Coronary artery (tissue), 2 donors: ENCODE measurements at regions not wholly inside any gene's neighbourhood (a gene's known extent, or its start where the extent isn't known, plus 50 kb on each side); places are given as distances from the start of the nearest gene placed in this dataset.
A peak's percentile ranks its signal among the peaks of the same experiment; 100 is the strongest.

Experiments used
- DNase-seq: peaks from one replicate; pipeline ENCODE4 v3.0.0-alpha.2; 2017; ENCODE audit warnings: low spot score
- H3K27ac ChIP-seq, 2 donors: fragments of 200-600 bp; sonication (generic); one replicate each; pipeline ENCODE4 v1.5.1; 2016 to 2019
- H3K4me3 ChIP-seq: fragments of 200-600 bp; sonication (generic); 2 replicates; pipeline ENCODE4 v1.5.1; 2016; ENCODE audit warnings: mild to moderate bottlenecking, moderate library complexity
- TF ChIP-seq, protein P1 (sequence below): fragments of 200-600 bp; sonication (generic); IDR thresholded peaks from one replicate; pipeline ENCODE4 v1.5.1; 2019; ENCODE audit warnings: antibody characterized with exemption

- no peak for DNase-seq
- Histone ChIP-seq H3K27ac (no peak overlapping the region), H3K4me3 (no peak overlapping the region)
- TF ChIP-seq, protein P1, sequence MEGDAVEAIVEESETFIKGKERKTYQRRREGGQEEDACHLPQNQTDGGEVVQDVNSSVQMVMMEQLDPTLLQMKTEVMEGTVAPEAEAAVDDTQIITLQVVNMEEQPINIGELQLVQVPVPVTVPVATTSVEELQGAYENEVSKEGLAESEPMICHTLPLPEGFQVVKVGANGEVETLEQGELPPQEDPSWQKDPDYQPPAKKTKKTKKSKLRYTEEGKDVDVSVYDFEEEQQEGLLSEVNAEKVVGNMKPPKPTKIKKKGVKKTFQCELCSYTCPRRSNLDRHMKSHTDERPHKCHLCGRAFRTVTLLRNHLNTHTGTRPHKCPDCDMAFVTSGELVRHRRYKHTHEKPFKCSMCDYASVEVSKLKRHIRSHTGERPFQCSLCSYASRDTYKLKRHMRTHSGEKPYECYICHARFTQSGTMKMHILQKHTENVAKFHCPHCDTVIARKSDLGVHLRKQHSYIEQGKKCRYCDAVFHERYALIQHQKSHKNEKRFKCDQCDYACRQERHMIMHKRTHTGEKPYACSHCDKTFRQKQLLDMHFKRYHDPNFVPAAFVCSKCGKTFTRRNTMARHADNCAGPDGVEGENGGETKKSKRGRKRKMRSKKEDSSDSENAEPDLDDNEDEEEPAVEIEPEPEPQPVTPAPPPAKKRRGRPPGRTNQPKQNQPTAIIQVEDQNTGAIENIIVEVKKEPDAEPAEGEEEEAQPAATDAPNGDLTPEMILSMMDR, result no peak
Observed at GRCh38 chr5:91283326-91283725, 99.8 kb downstream of the ARRDC3 start.

- no peak for DNase-seq
- TF ChIP-seq, protein P1, result no peak
- Histone ChIP-seq H3K4me3 (no peak overlapping the region), H3K27ac (no peak overlapping the region)
Observed at GRCh38 chr5:91282210-91282609, 100.9 kb downstream of the ARRDC3 start.

GRCh38 chr5:91281401-91281800, 101.7 kb downstream of the ARRDC3 start:
- peak overlapping the region; percentile 79 for H3K4me3 ChIP-seq
- DNase-seq, result no peak
- TF ChIP-seq, protein P1, result no peak
- H3K27ac ChIP-seq, result peak overlapping the region; percentile 76 to 93

DNA sequence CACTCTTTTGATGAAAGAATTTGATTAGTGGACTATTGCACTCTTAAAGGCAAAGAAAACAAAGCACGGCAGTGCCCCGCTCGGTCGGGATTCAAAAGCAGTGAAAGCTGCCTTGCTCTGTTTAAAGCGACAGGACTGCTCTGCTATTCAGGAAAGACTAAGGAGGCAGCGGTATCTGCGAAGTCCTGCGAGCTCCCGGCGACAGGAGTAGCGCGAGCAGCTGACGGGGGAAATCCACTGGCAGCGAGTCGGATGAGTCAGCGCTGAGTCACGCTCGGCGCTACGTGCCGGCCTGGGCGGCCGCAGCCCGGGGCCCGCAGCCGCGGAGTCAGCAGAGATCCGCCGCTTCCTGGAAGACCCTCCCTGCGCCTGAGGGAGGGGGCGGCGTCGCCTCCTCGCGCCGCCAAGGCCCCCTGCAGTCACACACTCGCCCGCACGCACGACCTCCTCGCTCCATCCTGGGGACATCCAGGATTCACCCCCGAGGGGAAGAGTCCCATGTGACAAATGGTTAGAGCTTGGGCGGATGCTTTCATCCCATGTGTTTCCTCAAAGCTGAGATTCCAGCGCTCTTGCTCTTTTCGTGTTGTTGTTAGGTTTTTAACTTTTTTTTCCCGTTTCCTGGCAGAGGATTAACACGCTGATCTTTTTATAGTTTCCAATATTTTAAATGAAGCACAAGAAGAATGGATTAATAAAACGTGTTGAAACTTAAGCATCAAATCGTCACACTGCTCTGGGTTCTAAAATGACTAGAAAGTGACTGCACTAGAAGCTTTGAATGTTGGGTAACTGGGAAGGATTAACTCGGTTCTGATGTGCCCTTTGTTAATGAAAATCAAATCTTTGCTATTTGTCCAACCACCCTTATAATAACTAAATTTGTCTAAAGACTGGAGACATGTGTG, 102.5 kb downstream of the ARRDC3 start:
- peak overlapping the region; percentile 79 for H3K4me3 ChIP-seq
- DNase-seq, result peak; percentile 95
- TF ChIP-seq, protein P1, result no peak
- H3K27ac ChIP-seq, result peak overlapping the region; percentile 76 to 93

DNA sequence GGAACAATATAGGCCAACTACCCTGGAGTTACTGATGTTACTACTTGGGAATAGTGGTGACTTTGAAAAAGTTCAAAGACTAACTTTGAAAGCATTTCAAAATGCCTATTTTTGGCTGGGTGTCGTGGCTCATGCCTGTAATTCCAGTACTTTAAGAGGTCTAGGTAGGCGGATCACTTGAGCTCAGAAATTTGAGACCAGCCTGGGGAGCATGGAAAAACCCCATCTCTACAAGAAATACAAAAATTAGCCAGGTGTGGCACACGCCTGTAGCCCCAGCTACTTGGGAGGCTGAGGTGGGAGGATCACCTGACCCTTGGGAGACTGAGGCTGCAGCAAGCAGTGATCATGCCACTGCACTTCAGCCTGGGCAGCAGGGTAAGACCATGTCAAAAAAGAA, 105.3 kb downstream of the ARRDC3 start:
- TF ChIP-seq, protein P1, result no peak

DNA sequence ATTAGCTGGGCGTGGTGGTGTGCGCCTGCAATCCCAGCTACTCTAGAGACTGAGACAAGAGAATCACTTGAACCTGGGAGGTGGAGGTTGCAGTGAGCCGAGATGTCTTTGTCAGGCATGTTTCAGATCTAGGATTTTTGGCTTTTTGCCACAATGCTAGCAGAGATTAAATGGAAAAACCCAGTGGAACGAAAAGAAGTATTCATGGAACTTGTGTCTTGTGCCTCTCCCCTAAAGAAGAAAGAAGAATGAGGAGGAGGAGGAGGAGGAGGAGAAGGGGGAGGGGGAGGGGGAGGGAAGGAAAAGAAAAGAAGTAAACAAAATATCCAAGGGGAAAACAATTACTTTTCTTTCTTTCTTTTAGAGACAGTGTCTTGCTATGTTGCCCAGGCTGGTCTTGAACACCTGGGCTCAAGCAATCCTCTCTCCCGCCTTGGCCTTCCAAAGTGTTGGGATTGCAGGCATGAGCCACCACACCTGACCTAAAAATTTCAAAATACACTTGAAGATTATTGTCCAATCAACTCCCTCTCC, 106.0 kb downstream of the ARRDC3 start:
- DNase-seq, result no peak
- Histone ChIP-seq H3K4me3 (no peak overlapping the region), H3K27ac (no peak overlapping the region)
- TF ChIP-seq, protein P1, result no peak

More for the DNA sequence above, 105.3 kb downstream of the ARRDC3 start:
- Histone ChIP-seq H3K27ac (no peak overlapping the region), H3K4me3 (no peak overlapping the region)
- DNase-seq, result no peak

DNA sequence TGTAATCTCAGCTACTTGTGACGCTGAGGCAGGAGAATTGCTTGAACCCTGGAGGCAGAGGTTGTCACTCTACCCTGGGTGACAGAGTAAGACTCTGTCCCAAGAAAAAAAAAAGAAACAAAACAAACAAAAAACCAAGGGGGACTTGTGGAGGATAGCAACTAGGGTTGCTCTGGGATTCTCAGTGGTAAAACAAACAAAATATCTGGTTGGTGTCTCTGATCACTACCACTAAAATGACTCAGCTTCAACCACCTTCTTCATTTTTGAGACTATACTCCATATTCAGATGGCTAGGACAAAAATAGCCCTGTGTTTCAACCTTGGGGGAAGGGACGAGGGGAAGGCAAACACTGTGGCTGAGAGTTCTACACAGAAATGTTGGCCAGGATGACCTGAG, 110.3 kb downstream of the ARRDC3 start:
- TF ChIP-seq, protein P1, result no peak
- Histone ChIP-seq H3K27ac (no peak overlapping the region), H3K4me3 (no peak overlapping the region)
- DNase-seq, result no peak
